Small intestine (tissue), 7 donors: ENCODE measurements at regions not wholly inside any gene's neighbourhood (a gene's known extent, or its start where the extent isn't known, plus 50 kb on each side); places are given as distances from the start of the nearest gene placed in this dataset.
"Not testable (repeated sequence)": the region's sequence is repeated elsewhere in the genome, so short reads cannot be mapped to it uniquely, and the experiment has no call there.

Experiments
- DNase-seq, 2 donors: peaks; one replicate each; pipeline versions ENCODE4 v3.0.0 to v3.0.0-alpha.2; 2013
- FAIRE-seq: peaks from 2 replicates; lab custom pipeline; 2012; peaks lifted over from hg19 to GRCh38; lab: Jason Lieb, UNC
- H3K27ac ChIP-seq, 3 donors: one replicate each; pipeline ENCODE4 v1.5.1; 2013; ENCODE audit warnings: low read length in 2 of 3, mild to moderate bottlenecking in 2 of 3, control low read depth in 1 of 3, inconsistent platforms in 1 of 3, low read depth in 1 of 3, moderate library complexity in 1 of 3
- H3K27me3 ChIP-seq, 3 donors: one replicate each; pipeline ENCODE4 v1.6.1; 2013; ENCODE audit warnings: low read length in 3 of 3, inconsistent platforms in 1 of 3; ENCODE audit not compliant: control insufficient read depth in 3 of 3, insufficient read depth in 3 of 3
- H3K36me3 ChIP-seq, 3 donors: one replicate each; pipeline ENCODE4 v1.6.1; 2013; ENCODE audit warnings: low read length in 3 of 3, inconsistent platforms in 1 of 3, low read depth in 1 of 3, mild to moderate bottlenecking in 1 of 3, moderate library complexity in 1 of 3; ENCODE audit not compliant: control insufficient read depth in 3 of 3, insufficient read depth in 2 of 3
- H3K4me1 ChIP-seq, 3 donors: one replicate each; pipeline ENCODE4 v1.6.1; 2013; ENCODE audit warnings: low read length in 2 of 3, inconsistent platforms in 1 of 3, low read depth in 1 of 3, mild to moderate bottlenecking in 1 of 3, moderate library complexity in 1 of 3; ENCODE audit not compliant: control insufficient read depth in 3 of 3, insufficient read depth in 2 of 3
- H3K4me3 ChIP-seq, 3 donors: one replicate each; pipeline ENCODE4 v1.5.1; 2013; ENCODE audit warnings: low read length in 3 of 3, control low read depth in 1 of 3, inconsistent platforms in 1 of 3, low read depth in 1 of 3, mild to moderate bottlenecking in 1 of 3, moderate library complexity in 1 of 3
- H3K9me3 ChIP-seq, 2 donors: one replicate each; pipeline ENCODE4 v1.6.1; 2013; ENCODE audit warnings: low read depth in 1 of 2, low read length in 1 of 2; ENCODE audit not compliant: control insufficient read depth in 2 of 2, insufficient read depth in 1 of 2
- WGBS, 3 donors: extraction: QIAGEN DNeasy Blood & Tissue Kit; methylation state at CpG; one replicate each; pipeline ENCODE4 v1.1.7; 2013; 5-methylcytosine and 5-hydroxymethylcytosine counted together
- donor health status: healthy with polysubstance abuse.
- donor health status: control.
- donor health status: control.
- donor health status: Bipolar disorder and iron deficiency.
- donor health status: healthy.

- no peak overlapping the region for H3K4me3 ChIP-seq
- H3K27ac ChIP-seq: no peak overlapping the region
- FAIRE-seq: no peak
Measured at GRCh38 chr2:209102319-209102718, 321.5 kb upstream of the MAP2 start.

GRCh38 chr2:209113026-209113425 is 310.8 kb upstream of the MAP2 start:
- FAIRE-seq (no peak), DNase-seq (no peak)
- WGBS, 3 donors: 74 to 87% (median 85%) methylated on average over 6 of the region's 6 CpGs
- no peaks in the 10 kb centered on the region for H3K27me3 ChIP-seq
- H3K4me3 ChIP-seq: no peak overlapping the region
- no peak overlapping the region for H3K27ac ChIP-seq
- H3K36me3 ChIP-seq: no peaks in the 10 kb centered on the region
- H3K4me1 ChIP-seq: no peaks in the 10 kb centered on the region
- H3K9me3 ChIP-seq: no peaks in the 10 kb centered on the region

More at GRCh38 chr2:209102319-209102718, 321.5 kb upstream of the MAP2 start:
- Histone ChIP-seq H3K36me3 (no peaks in the 10 kb centered on the region), H3K27me3 (no peaks in the 10 kb centered on the region), H3K4me1 (no peaks in the 10 kb centered on the region), H3K9me3 (no peaks in the 10 kb centered on the region)
- WGBS, 3 donors: 33 to 63% (median 50%) methylated on average over 2 of the region's 2 CpGs
- no peak for DNase-seq

DNA sequence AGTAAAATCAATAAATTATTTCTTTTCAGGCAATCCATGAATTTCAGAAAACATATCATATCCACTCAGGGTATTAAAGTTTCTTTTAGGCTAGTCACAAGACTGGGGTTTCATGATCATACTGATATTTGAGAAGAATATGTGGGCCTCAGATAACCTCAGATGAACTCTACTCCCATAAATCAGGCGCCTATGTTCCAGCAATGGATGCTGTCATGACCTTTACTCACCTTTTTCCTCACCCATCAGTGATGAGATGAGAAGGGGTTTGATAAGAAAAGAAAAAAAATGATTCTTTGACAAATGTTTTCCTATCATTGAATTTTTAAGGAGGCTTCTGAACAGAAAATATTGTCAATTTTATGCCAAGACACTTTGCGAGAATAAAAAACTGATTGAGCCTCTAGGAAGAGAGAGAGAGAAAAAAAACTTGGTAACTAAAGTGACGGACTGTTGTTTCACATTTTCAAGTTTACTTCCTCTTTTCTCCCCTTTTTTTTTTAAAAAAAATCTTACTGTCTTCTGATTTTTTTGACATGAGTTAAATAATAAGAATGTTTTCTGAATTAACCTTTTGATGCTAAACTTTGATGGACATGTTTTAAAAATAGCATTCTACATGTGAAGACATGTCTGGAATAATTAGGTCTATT is 309.1 kb upstream of the MAP2 start:
- 49 to 60% (median 57%) methylated on average over 3 of the region's 3 CpGs for WGBS, 3 donors
- no peak for FAIRE-seq
- Histone ChIP-seq H3K4me3 (no peak overlapping the region), H3K4me1 (no peaks in the 10 kb centered on the region), H3K27me3 (no peaks in the 10 kb centered on the region), H3K36me3 (no peaks in the 10 kb centered on the region), H3K9me3 (no peaks in the 10 kb centered on the region), H3K27ac (no peak overlapping the region)
- no peak for DNase-seq

DNA sequence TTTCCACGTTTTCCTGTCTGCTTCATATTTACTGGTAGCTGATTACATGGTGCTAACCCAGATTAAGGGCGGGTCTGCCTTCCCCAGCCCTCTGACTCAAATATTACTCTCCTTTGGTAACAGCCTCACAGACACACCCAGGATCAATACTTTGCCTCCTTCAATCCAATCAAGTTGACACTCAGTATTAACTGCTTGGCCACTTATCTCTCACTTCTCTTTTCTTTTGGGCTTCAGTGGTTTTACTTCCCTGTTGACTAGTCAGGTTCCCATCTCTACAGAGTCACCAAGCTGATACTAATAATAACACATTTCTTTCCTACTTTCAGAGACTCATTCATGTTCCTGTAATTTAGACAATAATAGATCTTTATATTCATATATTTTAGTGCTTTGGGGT is 302.2 kb upstream of the MAP2 start:
- Histone ChIP-seq H3K4me1 (no peaks in the 10 kb centered on the region), H3K36me3 (no peaks in the 10 kb centered on the region), H3K9me3 (no peaks in the 10 kb centered on the region), H3K27ac (no peak overlapping the region), H3K27me3 (no peaks in the 10 kb centered on the region), H3K4me3 (no peak overlapping the region)
- WGBS, 3 donors: 29 to 66% (median 41%) methylated on average over 2 of the region's 2 CpGs
- no peak for DNase-seq
- no peak for FAIRE-seq

DNA sequence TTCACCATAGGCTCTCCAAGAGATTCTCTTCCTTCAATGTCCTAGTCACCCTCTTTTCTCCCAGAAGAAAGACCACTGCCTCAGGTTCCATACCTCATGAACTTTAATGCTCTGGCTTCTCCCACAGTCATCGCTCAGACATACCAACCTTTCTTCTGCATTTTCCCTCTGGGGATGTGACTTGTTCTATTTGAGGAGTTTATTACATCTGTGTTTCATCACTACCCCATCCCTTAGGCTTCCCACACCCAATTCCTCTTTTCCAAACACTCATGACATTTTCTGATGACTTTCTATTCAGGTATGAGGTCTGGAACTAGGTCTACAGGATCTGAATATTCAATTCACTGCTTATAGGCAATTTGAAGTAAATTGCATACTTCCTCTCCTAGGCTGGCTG is 298.6 kb upstream of the MAP2 start:
- H3K4me3 ChIP-seq: no peak overlapping the region
- H3K36me3 ChIP-seq: no peaks in the 10 kb centered on the region
- 90 to 92% (median 92%) methylated on average over 1 of the region's 1 CpG for WGBS, 3 donors
- no peaks in the 10 kb centered on the region for H3K9me3 ChIP-seq
- no peak overlapping the region for H3K27ac ChIP-seq
- FAIRE-seq (no peak), DNase-seq (no peak)
- H3K27me3 ChIP-seq: no peaks in the 10 kb centered on the region
- no peaks in the 10 kb centered on the region for H3K4me1 ChIP-seq

- no peak for DNase-seq
- H3K36me3 ChIP-seq: no peaks in the 10 kb centered on the region
- H3K9me3 ChIP-seq: no peaks in the 10 kb centered on the region
- no peak overlapping the region for H3K27ac ChIP-seq
- 60 to 74% (median 70%) methylated on average over 3 of the region's 3 CpGs for WGBS, 3 donors
- no peaks in the 10 kb centered on the region for H3K27me3 ChIP-seq
- no peaks in the 10 kb centered on the region for H3K4me1 ChIP-seq
- FAIRE-seq: no peak
- no peak overlapping the region for H3K4me3 ChIP-seq
Measured at GRCh38 chr2:209138079-209138478, 285.8 kb upstream of the MAP2 start.

- H3K27ac ChIP-seq: no peak overlapping the region
- H3K4me3 ChIP-seq: no peak overlapping the region
- H3K27me3 ChIP-seq: no peaks in the 10 kb centered on the region
- 64 to 76% (median 68%) methylated on average over 3 of the region's 3 CpGs for WGBS, 3 donors
- H3K36me3 ChIP-seq: no peaks in the 10 kb centered on the region
- DNase-seq (no peak), FAIRE-seq (no peak)
- H3K9me3 ChIP-seq: no peaks in the 10 kb centered on the region
- H3K4me1 ChIP-seq: no peaks in the 10 kb centered on the region
Measured at GRCh38 chr2:209141142-209141541, 282.7 kb upstream of the MAP2 start.

DNA sequence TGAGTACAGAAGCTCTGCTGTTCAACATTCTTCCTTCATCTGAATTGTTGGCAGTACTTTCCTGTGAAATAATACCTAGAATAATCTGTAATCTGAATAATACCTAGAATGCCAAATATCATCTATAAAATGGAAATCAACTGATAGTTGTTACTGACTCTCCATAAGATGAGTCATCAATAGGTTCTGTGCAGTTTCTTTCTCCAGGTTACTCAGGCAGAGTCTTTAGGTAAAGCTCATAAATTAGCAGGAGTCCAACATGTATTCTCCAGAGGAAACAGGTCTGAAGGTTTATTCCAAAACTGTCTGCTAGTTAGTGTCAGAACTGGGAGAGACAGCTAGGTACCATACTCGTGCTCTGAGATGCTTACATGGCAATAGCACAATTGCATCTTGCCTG is 282.0 kb upstream of the MAP2 start:
- no peak overlapping the region for H3K27ac ChIP-seq
- no peaks in the 10 kb centered on the region for H3K9me3 ChIP-seq
- DNase-seq (no peak), FAIRE-seq (no peak)
- no peaks in the 10 kb centered on the region for H3K27me3 ChIP-seq
- no peak overlapping the region for H3K4me3 ChIP-seq
- 67 to 72% (median 69%) methylated on average over 1 of the region's 1 CpG for WGBS, 3 donors
- no peaks in the 10 kb centered on the region for H3K4me1 ChIP-seq
- H3K36me3 ChIP-seq: no peaks in the 10 kb centered on the region

DNA sequence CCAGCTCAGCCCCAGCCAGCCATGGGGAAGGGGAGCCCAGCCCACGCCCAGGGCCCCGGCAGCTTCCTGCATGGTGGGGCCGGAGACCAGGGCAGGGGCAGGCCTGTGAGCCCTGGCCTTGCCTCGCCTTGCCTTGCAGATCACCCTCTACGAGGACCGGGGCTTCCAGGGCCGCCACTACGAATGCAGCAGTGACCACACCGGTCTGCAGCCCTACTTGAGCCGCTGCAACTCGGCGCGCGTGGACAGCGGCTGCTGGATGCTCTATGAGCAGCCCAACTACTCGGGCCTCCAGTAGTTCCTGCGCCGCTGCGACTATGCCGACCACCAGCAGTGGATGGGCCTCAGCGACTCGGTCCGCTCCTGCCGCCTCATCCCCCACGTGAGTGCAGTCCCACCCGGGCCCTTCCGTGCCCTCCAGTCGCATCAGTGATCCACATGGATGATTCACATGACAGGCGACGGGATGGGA is 278.6 kb upstream of the MAP2 start:
- 87 to 92% (median 90%) methylated on average over 30 of the region's 30 CpGs for WGBS, 3 donors
- not testable (repeated sequence) for DNase-seq

More for the DNA sequence above, 278.6 kb upstream of the MAP2 start:
- H3K27ac ChIP-seq, H3K9me3 ChIP-seq, H3K4me1 ChIP-seq, H3K4me3 ChIP-seq, FAIRE-seq, H3K27me3 ChIP-seq, H3K36me3 ChIP-seq: not testable (repeated sequence)
